HT1080 (cell line): ENCODE measurements at regions not wholly inside any gene's neighbourhood (a gene's known extent, or its start where the extent isn't known, plus 50 kb on each side); places are given as distances from the start of the nearest gene placed in this dataset.
A peak's percentile ranks its signal among the peaks of the same experiment; 100 is the strongest.
"Not testable (repeated sequence)": the region's sequence is repeated elsewhere in the genome, so short reads cannot be mapped to it uniquely, and the experiment has no call there.

Experiments used
- DNase-seq: peaks from one replicate; pipeline ENCODE4 v3.0.0-alpha.2; 2015; ENCODE audit warnings: low read depth

GRCh38 chr4:52372269-52372668 lies 286.8 kb downstream of the USP46 start:
- DNase-seq = no peak

DNA sequence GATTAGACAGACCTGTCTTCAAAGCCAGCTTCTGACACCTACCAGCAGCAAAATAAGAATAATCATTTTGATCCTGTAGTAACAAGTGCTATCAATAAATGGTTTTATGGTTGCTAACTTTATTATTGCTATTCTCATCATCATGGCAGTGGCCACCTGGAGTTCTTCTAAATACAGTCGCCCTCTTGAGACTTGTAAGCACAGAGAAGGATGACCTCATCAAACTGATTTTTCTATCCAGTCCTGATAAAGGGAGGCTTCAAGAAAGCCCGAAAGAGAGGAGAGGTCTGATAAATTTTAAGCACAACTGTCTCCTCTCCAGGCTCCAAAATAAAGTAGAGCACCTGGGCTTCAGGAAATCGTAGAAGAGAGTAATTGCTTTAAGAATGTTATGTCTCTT lies 286.4 kb downstream of the USP46 start:
- no peak for DNase-seq

GRCh38 chr4:52373650-52374049 lies 285.5 kb downstream of the USP46 start:
- DNase-seq = no peak

GRCh38 chr4:52374877-52375276 lies 284.2 kb downstream of the USP46 start:
- no peak for DNase-seq

DNA sequence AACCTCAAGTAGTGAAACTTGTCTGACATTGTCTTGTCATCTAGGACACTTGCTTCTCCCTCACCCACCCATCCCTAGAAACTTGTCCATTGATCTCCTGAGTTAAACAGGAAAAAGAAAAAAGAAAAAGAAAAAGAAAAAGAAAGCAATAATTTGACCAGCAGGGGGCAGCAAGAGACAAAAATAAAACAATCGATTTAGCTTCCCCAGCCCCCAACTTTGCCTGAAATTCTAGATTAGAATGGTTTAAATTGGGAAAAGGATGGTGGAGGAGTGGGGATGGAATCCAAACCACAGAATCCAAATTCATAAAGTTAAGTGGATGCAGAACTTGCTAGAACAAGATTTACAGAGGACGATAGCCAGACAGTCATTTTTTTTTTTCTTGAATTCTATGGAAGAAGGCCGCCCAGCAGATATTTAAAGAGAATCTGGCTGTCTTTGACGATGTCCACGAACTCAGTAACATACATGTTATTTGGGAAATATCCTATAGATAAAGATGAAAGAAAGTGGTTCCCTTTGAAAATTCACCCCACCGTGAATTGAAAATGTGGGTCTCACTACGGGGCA lies 282.9 kb downstream of the USP46 start:
- peak; percentile 63 for DNase-seq

- no peak for DNase-seq
These were observed 281.5 kb downstream of the USP46 start for GRCh38 chr4:52377563-52377962.

- peak; percentile 80 for DNase-seq
These were observed 251.6 kb downstream of the USP46 start for GRCh38 chr4:52407545-52407944.

- peak; percentile 25 for DNase-seq
These were observed 251.1 kb downstream of the USP46 start for GRCh38 chr4:52408032-52408431.

GRCh38 chr4:52408471-52408870 lies 250.6 kb downstream of the USP46 start:
- DNase-seq = no peak

DNA sequence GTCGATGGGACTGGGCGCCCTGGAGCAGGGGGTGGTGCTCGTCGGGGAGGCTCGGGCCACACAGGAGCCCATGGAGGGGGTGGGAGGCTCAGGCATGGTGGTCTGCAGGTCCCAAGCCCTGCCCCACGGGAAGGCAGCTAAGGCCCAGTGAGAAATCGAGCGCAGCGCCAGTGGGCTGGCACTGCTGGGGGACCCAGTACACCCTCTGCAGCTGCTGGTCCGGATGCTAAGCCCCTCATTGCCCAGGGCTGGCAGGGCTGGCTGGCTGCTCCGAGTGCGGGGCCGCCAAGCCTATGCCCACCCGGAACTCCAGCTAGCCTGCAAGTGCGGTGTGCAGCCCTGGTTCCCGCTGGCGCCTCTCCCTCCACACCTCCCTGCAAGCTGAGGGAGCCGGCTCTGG lies 249.3 kb downstream of the USP46 start:
- DNase-seq = not testable (repeated sequence)

GRCh38 chr4:52410971-52411370 lies 248.1 kb downstream of the USP46 start:
- no peak for DNase-seq

GRCh38 chr4:52420330-52420729 lies 238.8 kb downstream of the USP46 start:
- DNase-seq = no peak

DNA sequence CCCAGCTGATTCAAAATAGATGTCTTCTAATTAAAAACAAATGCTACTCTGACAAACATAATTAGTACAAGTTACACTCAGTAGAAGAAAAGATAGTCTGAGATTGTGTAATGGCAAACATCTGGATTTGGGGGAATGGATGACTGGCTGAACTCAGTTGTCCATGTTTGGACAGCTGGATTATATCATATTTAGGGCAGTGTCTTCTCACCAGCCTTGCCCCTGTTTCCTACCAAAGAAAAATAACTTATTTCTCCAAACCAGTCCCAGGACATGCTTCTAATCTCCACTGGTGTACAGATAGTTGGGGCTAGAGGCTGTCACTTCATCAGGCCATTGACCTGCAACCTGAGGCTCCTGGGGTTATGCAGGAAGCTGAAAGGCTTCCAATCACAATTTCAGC lies 237.3 kb downstream of the USP46 start:
- no peak for DNase-seq

- DNase-seq = peak; percentile 3
These were observed 235.1 kb downstream of the USP46 start for GRCh38 chr4:52423967-52424366.

GRCh38 chr4:52425751-52426326 lies 233.3 kb downstream of the USP46 start:
- DNase-seq = no peak

GRCh38 chr4:52431410-52431809 lies 227.7 kb downstream of the USP46 start:
- no peak for DNase-seq

DNA sequence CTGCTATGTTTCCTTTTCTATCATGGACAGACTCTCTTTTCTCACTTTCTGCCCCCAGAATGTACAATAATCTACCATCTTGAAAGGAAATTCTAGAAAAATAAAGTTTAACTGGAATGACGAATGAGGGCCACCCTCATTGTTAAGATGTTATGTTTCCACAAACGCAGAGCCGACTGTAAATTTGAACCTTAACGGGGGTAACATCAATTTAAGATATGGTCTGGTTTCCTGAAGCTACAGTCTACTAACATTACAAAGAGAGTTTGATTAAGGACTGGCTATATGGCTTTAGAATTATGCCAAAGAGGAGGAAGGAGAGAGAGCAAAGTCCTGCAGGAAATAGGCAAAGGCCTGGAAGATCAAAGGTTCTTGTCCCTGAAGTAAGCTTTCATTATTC lies 227.2 kb downstream of the USP46 start:
- no peak for DNase-seq

DNA sequence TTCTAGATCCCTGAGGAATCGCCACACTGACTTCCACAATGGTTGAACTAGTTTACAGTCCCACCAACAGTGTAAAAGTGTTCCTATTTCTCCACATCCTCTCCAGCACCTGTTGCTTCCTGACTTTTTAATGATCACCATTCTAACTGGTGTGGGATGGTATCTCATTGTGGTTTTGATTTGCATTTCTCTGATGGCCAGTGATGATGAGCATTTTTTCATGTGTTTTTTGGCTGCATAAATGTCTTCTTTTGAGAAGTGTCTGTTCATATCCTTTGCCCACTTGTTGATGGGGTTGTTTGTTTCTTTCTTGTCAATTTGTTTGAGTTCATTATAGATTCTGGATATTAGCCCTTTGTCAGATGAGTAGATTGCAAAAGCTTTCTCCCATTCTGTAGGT lies 216.6 kb downstream of the USP46 start:
- not testable (repeated sequence) for DNase-seq

DNA sequence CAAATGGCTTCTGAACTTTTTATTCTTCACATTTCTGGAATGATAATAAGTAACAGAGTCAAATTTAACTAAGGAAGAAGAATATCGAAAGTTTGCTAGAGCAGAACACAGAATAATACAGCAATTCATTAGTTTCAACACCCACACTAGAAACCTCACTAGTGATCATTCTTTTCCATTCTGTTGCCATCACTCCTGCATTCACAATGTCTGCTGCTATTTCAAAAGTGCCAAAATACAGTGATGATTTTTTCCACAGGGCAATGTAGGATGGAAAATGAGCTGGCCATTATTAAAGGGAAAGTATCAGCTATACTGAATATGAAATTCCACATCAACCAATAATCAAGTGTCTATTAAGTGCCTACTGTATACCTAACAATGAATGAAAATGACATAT lies 186.7 kb downstream of the USP46 start:
- no peak for DNase-seq

- no peak for DNase-seq
These were observed 181.8 kb downstream of the USP46 start for GRCh38 chr4:52477191-52477780.

GRCh38 chr4:52483186-52483890 lies 175.8 kb downstream of the USP46 start:
- DNase-seq = no peak

DNA sequence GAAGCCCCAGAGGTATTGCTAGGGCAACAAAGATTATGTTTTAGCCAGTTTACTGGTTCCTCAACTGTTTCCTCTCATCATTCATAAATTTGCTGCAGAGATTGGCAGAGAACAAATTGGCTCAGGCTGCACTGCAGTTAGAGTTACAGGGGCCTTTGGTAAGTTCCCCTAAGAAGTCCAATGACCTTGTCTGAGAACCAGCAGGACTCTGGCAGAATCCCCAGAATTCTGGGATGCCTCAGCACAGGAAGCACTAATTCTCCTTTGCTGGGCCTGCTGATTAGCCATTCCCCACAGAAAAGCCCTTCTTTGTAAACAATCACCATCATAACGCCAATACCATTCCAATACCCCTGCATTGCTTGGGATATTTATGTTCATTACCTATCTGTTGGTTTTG lies 151.3 kb downstream of the USP46 start:
- no peak for DNase-seq
